H9 (cell line): ENCODE measurements at regions not wholly inside any gene's neighbourhood (a gene's known extent, or its start where the extent isn't known, plus 50 kb on each side); places are given as distances from the start of the nearest gene placed in this dataset.

ENCODE experiments used
- DNase-seq: peaks from one replicate; pipeline ENCODE4 v3.0.0-alpha.2; 2017
- H2AFZ ChIP-seq: one replicate; pipeline ENCODE4 v1.6.1; 2013; ENCODE audit warnings: mild to moderate bottlenecking, low read length, control low read depth, moderate library complexity
- H2AK5ac ChIP-seq: 2 replicates; pipeline ENCODE4 v1.6.1; 2013; ENCODE audit warnings: low read length, control low read depth, mixed read lengths; ENCODE audit not compliant: insufficient read length
- H2BK120ac ChIP-seq: one replicate; pipeline ENCODE4 v1.6.1; 2013; ENCODE audit warnings: low read depth, mild to moderate bottlenecking, low read length, control low read depth, inconsistent platforms; ENCODE audit not compliant: poor library complexity, severe bottlenecking
- H2BK12ac ChIP-seq: 2 replicates; pipeline ENCODE4 v1.6.1; 2013; ENCODE audit warnings: low read length, control low read depth, mixed read lengths, low read depth; ENCODE audit not compliant: insufficient read length
- H2BK15ac ChIP-seq: 2 replicates; pipeline ENCODE4 v1.6.1; 2013; ENCODE audit warnings: low read depth, low read length, control low read depth
- H2BK20ac ChIP-seq: one replicate; pipeline ENCODE4 v1.6.1; 2013; ENCODE audit warnings: low read depth, mild to moderate bottlenecking, low read length, control low read depth, inconsistent platforms; ENCODE audit not compliant: poor library complexity, severe bottlenecking
- H2BK5ac ChIP-seq: 2 replicates; pipeline ENCODE4 v1.6.1; 2013; ENCODE audit warnings: low read length, control low read depth, mixed read lengths; ENCODE audit not compliant: insufficient read length
- H3K14ac ChIP-seq: 2 replicates; pipeline ENCODE4 v1.6.1; 2013; ENCODE audit warnings: low read length, control low read depth; ENCODE audit not compliant: insufficient read depth
- H3K18ac ChIP-seq: 2 replicates; pipeline ENCODE4 v1.6.1; 2013; ENCODE audit warnings: low read depth, mild to moderate bottlenecking, mixed read lengths, low read length, control low read depth; ENCODE audit not compliant: insufficient read length
- H3K23ac ChIP-seq: 2 replicates; pipeline ENCODE4 v1.6.1; 2013; ENCODE audit warnings: low read length, control low read depth, mixed read lengths, low read depth; ENCODE audit not compliant: insufficient read length
- H3K23me2 ChIP-seq: 2 replicates; pipeline ENCODE4 v1.6.1; 2013; ENCODE audit warnings: low read depth, mild to moderate bottlenecking, mixed read lengths, low read length, control low read depth; ENCODE audit not compliant: insufficient read length, poor library complexity, severe bottlenecking
- H3K27ac ChIP-seq: 2 replicates; pipeline ENCODE4 v1.5.1; 2013; ENCODE audit warnings: low read length, control low read depth, mixed read lengths, low read depth; ENCODE audit not compliant: insufficient read length
- H3K27me3 ChIP-seq: 2 replicates; pipeline ENCODE4 v1.6.1; 2013; ENCODE audit warnings: low read length, control low read depth, inconsistent platforms; ENCODE audit not compliant: insufficient read depth
- H3K4ac ChIP-seq: 2 replicates; pipeline ENCODE4 v1.6.1; 2013; ENCODE audit warnings: low read depth, mild to moderate bottlenecking, control low read depth, inconsistent platforms, low read length, moderate library complexity
- H3K4me1 ChIP-seq: 2 replicates; pipeline ENCODE4 v1.6.1; 2013; ENCODE audit warnings: low read length, control low read depth, inconsistent platforms; ENCODE audit not compliant: insufficient read depth
- H3K4me2 ChIP-seq: 2 replicates; pipeline ENCODE4 v1.6.1; 2013; ENCODE audit warnings: low read length, control low read depth, mixed read lengths; ENCODE audit not compliant: insufficient read length, insufficient read depth
- H3K56ac ChIP-seq: 2 replicates; pipeline ENCODE4 v1.6.1; 2013; ENCODE audit warnings: low read depth, mild to moderate bottlenecking, mixed read lengths, low read length, control low read depth; ENCODE audit not compliant: insufficient read length
- H3K79me1 ChIP-seq: 2 replicates; pipeline ENCODE4 v1.6.1; 2013; ENCODE audit warnings: low read depth, mild to moderate bottlenecking, moderate library complexity, low read length, control low read depth, inconsistent platforms; ENCODE audit not compliant: insufficient read depth, poor library complexity, severe bottlenecking
- H3K79me2 ChIP-seq: 2 replicates; pipeline ENCODE4 v1.6.1; 2013; ENCODE audit warnings: low read length, control low read depth, inconsistent platforms; ENCODE audit not compliant: insufficient read depth
- H3K9ac ChIP-seq: 2 replicates; pipeline ENCODE4 v1.6.1; 2013; ENCODE audit warnings: low read length, control low read depth, mixed read lengths; ENCODE audit not compliant: insufficient read length; ENCODE audit errors: extremely low read depth
- H3K9me3 ChIP-seq: one replicate; pipeline ENCODE4 v1.6.1; 2013; ENCODE audit warnings: low read depth, low read length, inconsistent platforms; ENCODE audit not compliant: control insufficient read depth
- H3T11ph ChIP-seq: one replicate; pipeline ENCODE4 v1.6.1; 2013; ENCODE audit warnings: mild to moderate bottlenecking, low read length, control low read depth, inconsistent platforms
- H4K20me1 ChIP-seq: one replicate; pipeline ENCODE4 v1.6.1; 2013; ENCODE audit not compliant: control insufficient read depth, insufficient read length, insufficient read depth
- H4K5ac ChIP-seq: 2 replicates; pipeline ENCODE4 v1.6.1; 2013; ENCODE audit warnings: low read depth, mild to moderate bottlenecking, mixed read lengths, low read length, control low read depth; ENCODE audit not compliant: insufficient read length
- H4K8ac ChIP-seq: replicated peaks from 2 replicates; pipeline ENCODE4 v1.6.1; 2013; ENCODE audit warnings: low read length, control low read depth, mixed read lengths, low read depth; ENCODE audit not compliant: insufficient read length
- H4K91ac ChIP-seq: 2 replicates; pipeline ENCODE4 v1.6.1; 2013; ENCODE audit warnings: low read depth, mild to moderate bottlenecking, moderate library complexity, mixed read lengths, low read length, control low read depth; ENCODE audit not compliant: insufficient read length
- H3K27ac Mint-ChIP-seq, 3 experiments: 2 replicates in 2 of 3; 3 replicates in 1 of 3; pipeline ENCODE4 v1.8.0; 2020 to 2021; ENCODE audit warnings: mixed read lengths in 3 of 3, mild to moderate bottlenecking in 1 of 3, moderate library complexity in 1 of 3
- H3K27me3 Mint-ChIP-seq: 2 replicates; pipeline ENCODE4 v1.8.0; 2021; ENCODE audit warnings: low read depth, mild to moderate bottlenecking, moderate library complexity, mixed read lengths
- H3K36me3 Mint-ChIP-seq, 3 experiments: 2 replicates in 2 of 3; 3 replicates in 1 of 3; pipeline ENCODE4 v1.8.0; 2020 to 2021; ENCODE audit warnings: low read depth in 3 of 3, mixed read lengths in 3 of 3; ENCODE audit not compliant: insufficient read depth in 1 of 3
- H3K4me1 Mint-ChIP-seq, 2 experiments: 2 replicates each; pipeline ENCODE4 v1.8.0; 2020; ENCODE audit warnings: mixed read lengths in 2 of 2
- H3K4me3 Mint-ChIP-seq, 2 experiments: 2 replicates in 1 of 2; 3 replicates in 1 of 2; pipeline ENCODE4 v1.8.0; 2020 to 2021; ENCODE audit warnings: mild to moderate bottlenecking in 2 of 2, mixed read lengths in 2 of 2, moderate library complexity in 1 of 2
- H3K9me3 Mint-ChIP-seq, 2 experiments: 2 replicates in 1 of 2; 3 replicates in 1 of 2; pipeline ENCODE4 v1.8.0; 2020; ENCODE audit warnings: mild to moderate bottlenecking in 2 of 2, mixed read lengths in 2 of 2, moderate library complexity in 1 of 2
- CTCF ChIP-seq: fragments of 200-600 bp; sonication (generic); conservative IDR thresholded peaks from 3 replicates; pipeline ENCODE4 v1.8.0; 2021; ENCODE audit warnings: antibody characterized with exemption, mild to moderate bottlenecking
- whole genome bisulfite sequencing: extraction: QIAGEN DNeasy Blood & Tissue Kit; methylation state at CpG from one replicate; pipeline ENCODE4 v1.1.7; 2013; ENCODE audit warnings: missing lambda C conversion rate, low lambda C conversion rate, mixed read lengths; ENCODE audit not compliant: insufficient read length; ENCODE audit errors: extremely low coverage; 5-methylcytosine and 5-hydroxymethylcytosine counted together

GRCh38 chr1:72394457-72394856 is 112.1 kb upstream of the NEGR1 start:
- no peaks in the 10 kb centered on the region for H3K79me1 ChIP-seq
- no peak overlapping the region for H2AK5ac ChIP-seq
- no peak overlapping the region for H3K27ac ChIP-seq
- H3K56ac ChIP-seq = no peak overlapping the region
- no peak overlapping the region for H2BK5ac ChIP-seq
- Mint-ChIP-seq H3K9me3 (no peaks in the 10 kb centered on the region), H3K27me3 (peaks cover 4% of the 10 kb centered on the region), H3K36me3 (no peaks in the 10 kb centered on the region), H3K27ac (no peak overlapping the region; a peak in 1 of 7 replicates), H3K4me3 (no peak overlapping the region), H3K4me1 (0 out of 4 replicates have a peak, but pooled peaks cover 0 to 3% of the 10 kb centered on the region in 2 experiments)
- H2AFZ ChIP-seq = no peak overlapping the region
- H3K18ac ChIP-seq = no peak overlapping the region
- H2BK12ac ChIP-seq = no peak overlapping the region
- no peak overlapping the region for H2BK15ac ChIP-seq
- H3K4ac ChIP-seq = no peak overlapping the region
- no peaks in the 10 kb centered on the region for H3K27me3 ChIP-seq
- no peak overlapping the region for H3T11ph ChIP-seq
- no peaks in the 10 kb centered on the region for H3K9me3 ChIP-seq
- no peak overlapping the region for H3K14ac ChIP-seq
- DNase-seq = no peak
- H3K23me2 ChIP-seq = no peaks in the 10 kb centered on the region
- no peak for TF ChIP-seq CTCF
- no peak overlapping the region for H3K9ac ChIP-seq
- H2BK120ac ChIP-seq = no peak overlapping the region
- H3K23ac ChIP-seq = no peak overlapping the region
- no peak overlapping the region for H4K5ac ChIP-seq
- no CpG with 5 or more reads among the region's 3 CpGs for WGBS
- 0 out of 2 replicates have a peak, but pooled peaks cover 2% of the 10 kb centered on the region for H3K79me2 ChIP-seq
- no peaks in the 10 kb centered on the region for H4K20me1 ChIP-seq
- H4K8ac ChIP-seq = no peak overlapping the region
- no peaks in the 10 kb centered on the region for H3K4me1 ChIP-seq
- H3K4me2 ChIP-seq = no peak overlapping the region
- H4K91ac ChIP-seq = no peak overlapping the region
- no peak overlapping the region for H2BK20ac ChIP-seq
